DND-41 (cell line): ENCODE measurements at regions not wholly inside any gene's neighbourhood (a gene's known extent, or its start where the extent isn't known, plus 50 kb on each side); places are given as distances from the start of the nearest gene placed in this dataset.

Source experiments
- ATAC-seq: fragments of 200-7000 bp; cut with Tn5 transposase; 3 replicates; pipeline ENCODE4 v1.9.1; 2021; ENCODE audit warnings: low read depth; ENCODE audit not compliant: insufficient read depth
- DNase-seq: peaks from one replicate; pipeline ENCODE4 v3.0.0-alpha.2; 2020
- H2AFZ ChIP-seq: 2 replicates; pipeline ENCODE4 v1.6.0; 2012; ENCODE audit warnings: low read depth, low read length
- H3K27ac ChIP-seq: 2 replicates; pipeline ENCODE4 v1.5.1; 2012; ENCODE audit warnings: low read length, inconsistent platforms
- H3K27me3 ChIP-seq: fragments of 200-600 bp; sonication (generic); 2 replicates; pipeline ENCODE4 v1.6.0; 2012; ENCODE audit warnings: low read length, mild to moderate bottlenecking, inconsistent platforms; ENCODE audit not compliant: insufficient read depth, poor library complexity
- H3K36me3 ChIP-seq: 2 replicates; pipeline ENCODE4 v1.5.1; 2012; ENCODE audit warnings: low read length, inconsistent platforms; ENCODE audit not compliant: insufficient read depth
- H3K4me1 ChIP-seq: 2 replicates; pipeline ENCODE4 v1.5.1; 2012; ENCODE audit warnings: mild to moderate bottlenecking, low read length; ENCODE audit not compliant: insufficient read depth
- H3K4me2 ChIP-seq: 2 replicates; pipeline ENCODE4 v1.6.0; 2012; ENCODE audit warnings: mild to moderate bottlenecking, moderate library complexity, low read length, inconsistent platforms; ENCODE audit not compliant: insufficient read depth
- H3K4me3 ChIP-seq, 2 experiments: fragments of 200-600 bp in 1 of 2; shearing (Covaris generic) in 1 of 2; 2 replicates each; pipeline ENCODE4 v1.5.1; 2012 to 2016; ENCODE audit warnings: inconsistent platforms in 2 of 2, low read length in 2 of 2, mild to moderate bottlenecking in 2 of 2, low read depth in 1 of 2, moderate library complexity in 1 of 2
- H3K79me2 ChIP-seq: 2 replicates; pipeline ENCODE4 v1.6.0; 2012; ENCODE audit warnings: low read length, inconsistent platforms; ENCODE audit not compliant: insufficient read depth
- H3K9ac ChIP-seq: 2 replicates; pipeline ENCODE4 v1.6.0; 2012; ENCODE audit warnings: low read depth, mild to moderate bottlenecking, inconsistent platforms, low read length, moderate library complexity
- H3K9me3 ChIP-seq: 2 replicates; pipeline ENCODE4 v1.5.1; 2012; ENCODE audit warnings: low read length, moderate library complexity, mild to moderate bottlenecking, inconsistent platforms; ENCODE audit not compliant: insufficient read depth, severe bottlenecking
- H4K20me1 ChIP-seq: 2 replicates; pipeline ENCODE4 v1.6.0; 2012; ENCODE audit warnings: low read length; ENCODE audit not compliant: insufficient read depth
- EZH2 ChIP-seq: IDR thresholded peaks from 3 replicates; pipeline ENCODE4 v1.6.1; 2012; ENCODE audit warnings: borderline replicate concordance, low read depth, mild to moderate bottlenecking, moderate library complexity, low read length, inconsistent platforms; ENCODE audit not compliant: severe bottlenecking
- TF ChIP-seq, protein P1 (sequence below): IDR thresholded peaks from 2 replicates; pipeline ENCODE4 v1.5.1; 2012; ENCODE audit warnings: borderline replicate concordance, low read length, moderate library complexity, mild to moderate bottlenecking; ENCODE audit not compliant: poor library complexity, severe bottlenecking; ENCODE audit errors: extremely low read depth

DNA sequence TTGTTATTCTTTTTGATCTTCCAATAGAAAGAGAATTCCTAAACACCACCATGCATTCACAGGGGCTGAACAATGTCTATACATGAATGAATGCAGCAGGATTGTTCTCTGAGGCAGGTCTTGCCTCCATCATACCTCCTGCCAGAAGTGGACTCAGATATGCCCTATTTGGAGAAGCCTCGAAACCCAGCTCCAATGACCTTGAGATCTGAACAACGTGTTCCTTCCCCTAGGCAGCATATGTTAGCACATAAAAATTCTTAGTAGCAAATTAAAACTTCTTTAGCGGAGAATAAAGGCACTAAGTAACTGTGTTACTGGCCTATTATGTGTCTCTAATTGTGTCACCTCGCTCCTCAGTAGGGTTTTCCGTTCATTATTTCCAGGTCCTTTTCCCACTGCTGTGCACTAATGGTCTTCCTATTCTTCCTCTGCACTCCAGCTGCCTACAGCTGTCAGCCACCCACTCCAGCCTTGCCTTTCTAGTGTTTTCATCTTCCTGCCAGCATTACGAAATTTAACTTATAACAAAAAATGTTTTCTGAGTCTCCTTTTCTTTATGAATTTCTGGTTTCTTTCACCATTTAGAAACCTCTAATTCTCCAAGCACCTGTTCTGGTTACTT, 62.6 kb upstream of the IGF1 start:
- Histone ChIP-seq H4K20me1 (no peaks in the 10 kb centered on the region), H3K4me2 (no peak overlapping the region), H2AFZ (no peak overlapping the region), H3K27ac (no peak overlapping the region), H3K36me3 (no peaks in the 10 kb centered on the region), H3K4me1 (no peaks in the 10 kb centered on the region), H3K79me2 (no peaks in the 10 kb centered on the region), H3K9ac (no peak overlapping the region), H3K9me3 (no peaks in the 10 kb centered on the region), H3K27me3 (no peaks in the 10 kb centered on the region), H3K4me3 (no peak overlapping the region)
- no peak for TF ChIP-seq EZH2
- TF ChIP-seq, protein P1, sequence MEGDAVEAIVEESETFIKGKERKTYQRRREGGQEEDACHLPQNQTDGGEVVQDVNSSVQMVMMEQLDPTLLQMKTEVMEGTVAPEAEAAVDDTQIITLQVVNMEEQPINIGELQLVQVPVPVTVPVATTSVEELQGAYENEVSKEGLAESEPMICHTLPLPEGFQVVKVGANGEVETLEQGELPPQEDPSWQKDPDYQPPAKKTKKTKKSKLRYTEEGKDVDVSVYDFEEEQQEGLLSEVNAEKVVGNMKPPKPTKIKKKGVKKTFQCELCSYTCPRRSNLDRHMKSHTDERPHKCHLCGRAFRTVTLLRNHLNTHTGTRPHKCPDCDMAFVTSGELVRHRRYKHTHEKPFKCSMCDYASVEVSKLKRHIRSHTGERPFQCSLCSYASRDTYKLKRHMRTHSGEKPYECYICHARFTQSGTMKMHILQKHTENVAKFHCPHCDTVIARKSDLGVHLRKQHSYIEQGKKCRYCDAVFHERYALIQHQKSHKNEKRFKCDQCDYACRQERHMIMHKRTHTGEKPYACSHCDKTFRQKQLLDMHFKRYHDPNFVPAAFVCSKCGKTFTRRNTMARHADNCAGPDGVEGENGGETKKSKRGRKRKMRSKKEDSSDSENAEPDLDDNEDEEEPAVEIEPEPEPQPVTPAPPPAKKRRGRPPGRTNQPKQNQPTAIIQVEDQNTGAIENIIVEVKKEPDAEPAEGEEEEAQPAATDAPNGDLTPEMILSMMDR: no peak
- ATAC-seq: no peak
- no peak for DNase-seq

DNA sequence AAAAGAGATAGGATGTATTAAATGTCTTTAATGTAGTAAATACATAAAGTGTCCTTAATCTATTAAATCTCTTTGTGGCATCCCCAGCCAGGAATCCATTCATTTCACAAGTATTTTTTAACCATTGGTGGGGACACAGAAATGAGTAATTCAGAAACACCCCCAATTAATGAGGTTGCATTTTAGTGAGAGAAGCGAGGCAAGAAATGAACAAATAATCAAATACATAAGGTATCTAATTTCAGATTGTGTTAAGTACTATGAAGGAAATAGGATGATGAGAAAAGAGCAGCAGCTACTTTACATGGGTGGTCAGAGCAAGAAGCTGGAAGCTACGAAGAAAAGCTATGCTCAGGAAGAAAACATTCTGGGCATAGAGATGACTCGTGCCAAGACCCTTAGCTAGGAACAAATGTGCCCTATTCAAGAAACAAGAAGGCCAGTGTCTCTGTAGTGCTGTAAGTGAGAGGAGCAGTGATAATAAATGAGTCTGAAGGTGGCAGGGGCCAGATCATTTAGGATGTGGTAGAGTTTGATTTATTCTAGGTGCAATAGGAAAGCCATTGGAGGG, 60.5 kb upstream of the IGF1 start:
- Histone ChIP-seq H3K9ac (no peak overlapping the region), H3K4me3 (no peak overlapping the region), H2AFZ (no peak overlapping the region), H3K4me2 (no peak overlapping the region), H3K27ac (no peak overlapping the region), H3K79me2 (no peaks in the 10 kb centered on the region), H3K9me3 (no peaks in the 10 kb centered on the region), H3K27me3 (no peaks in the 10 kb centered on the region), H4K20me1 (no peaks in the 10 kb centered on the region), H3K36me3 (no peaks in the 10 kb centered on the region), H3K4me1 (no peaks in the 10 kb centered on the region)
- no peak for ATAC-seq
- DNase-seq: no peak
- TF ChIP-seq, protein P1: no peak
- no peak for TF ChIP-seq EZH2

DNA sequence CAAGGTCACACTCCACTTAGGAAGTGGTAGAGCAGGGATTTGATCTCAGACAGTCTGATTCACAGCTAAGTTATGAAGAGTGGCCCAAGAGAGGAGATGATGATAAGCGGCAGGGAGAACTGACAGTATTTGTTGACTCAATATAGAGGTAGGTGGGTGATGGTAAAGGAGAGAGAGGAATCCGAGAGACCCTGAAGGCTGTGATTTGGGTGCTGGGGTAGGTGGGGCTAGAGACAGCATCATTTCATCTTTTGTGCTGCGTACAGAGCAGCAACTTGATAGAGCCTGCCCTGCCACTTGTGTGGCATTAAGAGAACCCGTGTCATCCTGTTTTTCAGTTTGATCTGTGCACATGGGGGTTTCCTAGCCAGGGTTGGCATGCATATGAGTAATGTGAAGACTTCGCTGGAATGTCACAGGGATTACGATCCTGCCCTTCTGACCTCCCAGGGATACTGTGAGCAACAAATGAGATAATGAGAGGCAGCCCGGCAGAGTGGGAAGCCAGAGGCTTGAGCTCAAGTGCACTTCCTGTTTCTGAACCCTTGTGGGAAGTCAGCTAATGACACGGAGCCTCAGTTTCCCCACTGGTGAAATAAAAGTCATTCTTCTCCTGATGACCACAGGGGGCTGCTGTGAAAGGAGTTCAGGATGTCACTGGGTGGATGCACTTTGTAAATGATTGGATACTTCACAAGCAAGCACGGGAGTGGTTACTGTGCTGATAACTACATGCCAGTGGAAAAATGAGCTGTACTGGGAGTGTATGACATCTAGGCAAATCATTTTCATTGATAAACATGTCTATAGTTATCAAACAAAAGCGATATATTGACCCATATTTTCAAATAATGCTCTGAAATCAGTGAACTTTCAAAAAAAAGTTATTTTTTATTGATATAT, 59.5 kb upstream of the IGF1 start:
- Histone ChIP-seq H3K9ac (no peak overlapping the region), H3K9me3 (no peaks in the 10 kb centered on the region), H3K36me3 (no peaks in the 10 kb centered on the region), H3K4me2 (no peak overlapping the region), H2AFZ (no peak overlapping the region), H3K27ac (no peak overlapping the region), H3K79me2 (no peaks in the 10 kb centered on the region), H4K20me1 (no peaks in the 10 kb centered on the region), H3K27me3 (no peaks in the 10 kb centered on the region), H3K4me3 (no peak overlapping the region), H3K4me1 (no peaks in the 10 kb centered on the region)
- ATAC-seq (no peak), DNase-seq (no peak)
- TF ChIP-seq, protein P1: no peak
- no peak for TF ChIP-seq EZH2
